ENCODE measurements at regions not wholly inside any gene's neighbourhood (a gene's known extent, or its start where the extent isn't known, plus 50 kb on each side); places are given as distances from the start of the nearest gene placed in this dataset.

DNA sequence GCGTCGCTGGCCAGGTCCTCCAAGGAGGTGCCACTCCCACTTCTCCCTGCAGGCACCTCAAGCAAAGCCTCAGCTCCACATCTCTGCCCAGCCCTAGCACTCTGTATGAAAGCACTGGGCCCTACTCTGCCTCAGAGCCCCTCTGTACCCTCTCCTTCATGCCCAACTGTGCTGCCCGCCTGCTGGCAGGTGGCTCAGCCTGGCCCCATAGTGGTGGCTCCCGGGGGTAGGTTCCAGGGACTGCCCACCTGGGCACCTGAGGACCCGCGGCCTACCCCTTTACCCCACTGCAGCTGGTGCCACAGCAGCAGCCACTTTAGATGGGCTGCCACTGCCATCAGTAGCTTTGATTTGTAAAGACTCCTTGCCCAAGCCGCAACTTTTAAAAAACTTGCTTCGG, 1672.8 kb downstream of the LRRC4C start:
- H3K27ac ChIP-seq (ENCODE audit: low read length), result no peak overlapping the region

DNA sequence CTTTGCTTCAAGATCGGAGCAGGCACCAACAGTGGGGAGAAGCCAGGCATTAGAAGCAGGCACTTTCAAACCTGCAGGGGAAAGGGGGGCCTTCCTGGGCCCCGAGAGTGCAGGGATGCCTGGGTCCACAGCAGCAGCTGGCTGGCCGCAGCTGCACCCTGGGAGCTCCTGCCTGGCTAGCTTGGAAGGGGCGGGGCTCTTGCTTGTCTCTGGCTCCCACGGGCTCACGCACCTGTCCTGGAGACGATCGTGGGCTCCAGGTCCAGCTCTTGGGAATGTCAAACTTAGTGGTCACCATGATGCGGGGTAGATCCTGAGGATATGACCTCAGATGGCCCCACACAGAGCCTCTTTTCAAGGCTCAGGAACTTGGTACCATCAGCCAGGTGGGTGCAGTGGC, 1673.2 kb downstream of the LRRC4C start:
- TF ChIP-seq EZH2phosphoT487 (IDR thresholded peaks at IDR 0.05; ENCODE audit: low read length) (no peak), EZH2 (optimal IDR thresholded peaks at IDR 0.05; ENCODE audit: low read depth, low read length) (no peak)
- TF ChIP-seq, protein P1, sequence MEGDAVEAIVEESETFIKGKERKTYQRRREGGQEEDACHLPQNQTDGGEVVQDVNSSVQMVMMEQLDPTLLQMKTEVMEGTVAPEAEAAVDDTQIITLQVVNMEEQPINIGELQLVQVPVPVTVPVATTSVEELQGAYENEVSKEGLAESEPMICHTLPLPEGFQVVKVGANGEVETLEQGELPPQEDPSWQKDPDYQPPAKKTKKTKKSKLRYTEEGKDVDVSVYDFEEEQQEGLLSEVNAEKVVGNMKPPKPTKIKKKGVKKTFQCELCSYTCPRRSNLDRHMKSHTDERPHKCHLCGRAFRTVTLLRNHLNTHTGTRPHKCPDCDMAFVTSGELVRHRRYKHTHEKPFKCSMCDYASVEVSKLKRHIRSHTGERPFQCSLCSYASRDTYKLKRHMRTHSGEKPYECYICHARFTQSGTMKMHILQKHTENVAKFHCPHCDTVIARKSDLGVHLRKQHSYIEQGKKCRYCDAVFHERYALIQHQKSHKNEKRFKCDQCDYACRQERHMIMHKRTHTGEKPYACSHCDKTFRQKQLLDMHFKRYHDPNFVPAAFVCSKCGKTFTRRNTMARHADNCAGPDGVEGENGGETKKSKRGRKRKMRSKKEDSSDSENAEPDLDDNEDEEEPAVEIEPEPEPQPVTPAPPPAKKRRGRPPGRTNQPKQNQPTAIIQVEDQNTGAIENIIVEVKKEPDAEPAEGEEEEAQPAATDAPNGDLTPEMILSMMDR (IDR thresholded peaks at IDR 0.05; ENCODE audit: low read length), result no peak
- no peak for DNase-seq
- H3F3A ChIP-seq (ENCODE audit: insufficient read depth, low read length), result no peaks in the 10 kb centered on the region
- no peaks in the 10 kb centered on the region for H3K9me3 ChIP-seq (replicated peaks; ENCODE audit: insufficient read depth, low read length)
- H3K27me3 ChIP-seq (replicated peaks; ENCODE audit: insufficient read depth, low read length), result no peaks in the 10 kb centered on the region
- H3K27ac ChIP-seq (ENCODE audit: low read length), result no peak overlapping the region
- H3K4me2 ChIP-seq (ENCODE audit: low read depth, low read length), result no peak overlapping the region
- H3K79me2 ChIP-seq (ENCODE audit: low read length), result no peaks in the 10 kb centered on the region
- no peaks in the 10 kb centered on the region for H3K36me3 ChIP-seq (replicated peaks; ENCODE audit: insufficient read depth, low read length)
- no peaks in the 10 kb centered on the region for H3K4me1 ChIP-seq (ENCODE audit: low read length)
- no peaks in the 10 kb centered on the region for H3K9me2 ChIP-seq (replicated peaks; ENCODE audit: insufficient read depth, low read length)
- H2AFZ ChIP-seq (ENCODE audit: low read length), result no peak overlapping the region
- H3K4me3 ChIP-seq (ENCODE audit: low read length), result no peak overlapping the region
- no peaks in the 10 kb centered on the region for H4K20me1 ChIP-seq (ENCODE audit: insufficient read depth, low read length)
- no peak overlapping the region for H3K9ac ChIP-seq (ENCODE audit: low read length)

More for the DNA sequence above, 1672.8 kb downstream of the LRRC4C start:
- no peak for DNase-seq
- Histone ChIP-seq H3K36me3 (replicated peaks; ENCODE audit: insufficient read depth, low read length) (no peaks in the 10 kb centered on the region), H3K4me3 (ENCODE audit: low read length) (no peak overlapping the region), H3K9me3 (replicated peaks; ENCODE audit: insufficient read depth, low read length) (no peaks in the 10 kb centered on the region), H3K9me2 (replicated peaks; ENCODE audit: insufficient read depth, low read length) (no peaks in the 10 kb centered on the region), H3K4me2 (ENCODE audit: low read depth, low read length) (no peak overlapping the region), H3K27me3 (replicated peaks; ENCODE audit: insufficient read depth, low read length) (no peaks in the 10 kb centered on the region), H3F3A (ENCODE audit: insufficient read depth, low read length) (no peaks in the 10 kb centered on the region), H4K20me1 (ENCODE audit: insufficient read depth, low read length) (no peaks in the 10 kb centered on the region), H3K9ac (ENCODE audit: low read length) (no peak overlapping the region), H3K79me2 (ENCODE audit: low read length) (no peaks in the 10 kb centered on the region), H3K4me1 (ENCODE audit: low read length) (no peaks in the 10 kb centered on the region), H2AFZ (ENCODE audit: low read length) (no peak overlapping the region)
- TF ChIP-seq, protein P1 (IDR thresholded peaks at IDR 0.05; ENCODE audit: low read length), result no peak
- TF ChIP-seq EZH2 (optimal IDR thresholded peaks at IDR 0.05; ENCODE audit: low read depth, low read length) (no peak), EZH2phosphoT487 (IDR thresholded peaks at IDR 0.05; ENCODE audit: low read length) (no peak)

DNA sequence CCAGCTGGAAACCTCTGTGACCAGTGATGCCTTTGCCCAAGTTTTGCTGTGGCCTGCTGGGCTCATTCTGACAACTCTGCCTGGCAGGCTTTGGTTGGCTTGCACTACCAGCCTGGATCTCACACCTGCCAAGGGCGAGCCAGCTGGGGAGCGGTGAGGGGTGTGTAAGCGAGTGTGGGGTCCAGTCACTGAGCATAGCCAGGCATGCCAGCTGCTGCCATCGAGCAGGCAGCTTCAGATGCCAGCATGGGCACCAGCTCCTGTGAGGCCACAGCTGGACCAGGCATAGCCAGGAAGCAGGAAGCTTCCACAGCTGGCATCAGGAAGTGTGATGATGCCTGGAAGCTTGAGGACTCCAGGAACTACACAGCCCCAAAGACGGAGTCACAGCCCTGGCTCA, 1674.6 kb downstream of the LRRC4C start:
- H3K79me2 ChIP-seq (ENCODE audit: low read length), result no peaks in the 10 kb centered on the region

More for the DNA sequence above, 1674.6 kb downstream of the LRRC4C start:
- Histone ChIP-seq H3K9me2 (replicated peaks; ENCODE audit: insufficient read depth, low read length) (no peaks in the 10 kb centered on the region), H3K9ac (ENCODE audit: low read length) (no peak overlapping the region), H3F3A (ENCODE audit: insufficient read depth, low read length) (no peaks in the 10 kb centered on the region), H3K4me1 (ENCODE audit: low read length) (no peaks in the 10 kb centered on the region), H3K4me3 (ENCODE audit: low read length) (no peak overlapping the region), H3K27me3 (replicated peaks; ENCODE audit: insufficient read depth, low read length) (no peaks in the 10 kb centered on the region), H2AFZ (ENCODE audit: low read length) (no peak overlapping the region), H3K4me2 (ENCODE audit: low read depth, low read length) (no peak overlapping the region), H3K36me3 (replicated peaks; ENCODE audit: insufficient read depth, low read length) (no peaks in the 10 kb centered on the region), H3K9me3 (replicated peaks; ENCODE audit: insufficient read depth, low read length) (no peaks in the 10 kb centered on the region), H4K20me1 (ENCODE audit: insufficient read depth, low read length) (no peaks in the 10 kb centered on the region), H3K27ac (ENCODE audit: low read length) (no peak overlapping the region)
- no peak for DNase-seq
- no peak for TF ChIP-seq EZH2 (optimal IDR thresholded peaks at IDR 0.05; ENCODE audit: low read depth, low read length)
- TF ChIP-seq EZH2phosphoT487 (IDR thresholded peaks at IDR 0.05; ENCODE audit: low read length), result no peak
- TF ChIP-seq, protein P1 (IDR thresholded peaks at IDR 0.05; ENCODE audit: low read length), result no peak
